Tongue (tissue), 1 donor: ENCODE measurements at regions not wholly inside any gene's neighbourhood (a gene's known extent, or its start where the extent isn't known, plus 50 kb on each side); places are given as distances from the start of the nearest gene placed in this dataset.

ENCODE experiments used
- DNase-seq: peaks from one replicate; pipeline ENCODE4 v3.0.0-alpha.2; 2015

- DNase-seq: no peak
Observed at GRCh38 chr7:46006723-46007122, 85.7 kb upstream of the IGFBP3 start.

GRCh38 chr7:46006212-46006611 lies 85.1 kb upstream of the IGFBP3 start:
- no peak for DNase-seq

GRCh38 chr7:46004965-46005364 lies 83.9 kb upstream of the IGFBP3 start:
- DNase-seq: no peak

GRCh38 chr7:46003896-46004875 lies 83.1 kb upstream of the IGFBP3 start:
- no peak for DNase-seq

GRCh38 chr7:46003161-46003560 lies 82.1 kb upstream of the IGFBP3 start:
- no peak for DNase-seq

GRCh38 chr7:46000513-46000912 lies 79.4 kb upstream of the IGFBP3 start:
- DNase-seq: no peak

- DNase-seq: no peak
Observed at GRCh38 chr7:45999541-45999940, 78.5 kb upstream of the IGFBP3 start.

- no peak for DNase-seq
Observed at GRCh38 chr7:45998506-45998905, 77.4 kb upstream of the IGFBP3 start.

GRCh38 chr7:45993621-45994020 lies 72.5 kb upstream of the IGFBP3 start:
- no peak for DNase-seq

- DNase-seq: no peak
Observed at GRCh38 chr7:45992826-45993225, 71.8 kb upstream of the IGFBP3 start.

- no peak for DNase-seq
Observed at GRCh38 chr7:45990276-45990675, 69.2 kb upstream of the IGFBP3 start.

- DNase-seq: no peak
Observed at GRCh38 chr7:45988405-45989057, 67.5 kb upstream of the IGFBP3 start.

- DNase-seq: no peak
Observed at GRCh38 chr7:45987521-45988290, 66.6 kb upstream of the IGFBP3 start.

GRCh38 chr7:45986355-45987298 lies 65.6 kb upstream of the IGFBP3 start:
- no peak for DNase-seq

- DNase-seq: no peak
Observed at GRCh38 chr7:45985902-45986301, 64.8 kb upstream of the IGFBP3 start.

- no peak for DNase-seq
Observed at GRCh38 chr7:45984386-45985295, 63.6 kb upstream of the IGFBP3 start.

- DNase-seq: no peak
Observed at GRCh38 chr7:45983720-45984255, 62.7 kb upstream of the IGFBP3 start.

GRCh38 chr7:45982907-45983719 lies 62.0 kb upstream of the IGFBP3 start:
- no peak for DNase-seq

GRCh38 chr7:45982132-45982531 lies 61.1 kb upstream of the IGFBP3 start:
- DNase-seq: no peak
